ENCODE measurements at regions not wholly inside any gene's neighbourhood (a gene's known extent, or its start where the extent isn't known, plus 50 kb on each side); places are given as distances from the start of the nearest gene placed in this dataset.
A peak's percentile ranks its signal among the peaks of the same experiment; 100 is the strongest.

- TF ChIP-seq CUX1 (IDR thresholded peaks at IDR 0.05; ENCODE audit: insufficient replicate concordance, low read depth, low read length) (no peak), CREM (IDR thresholded peaks at IDR 0.05; ENCODE audit: low read depth) (no peak)
Measured at GRCh38 chr10:88026031-88026430, 162.6 kb downstream of the PTEN start (continued).

- no peak overlapping the region for H3K4me3 ChIP-seq
- H3K9ac ChIP-seq (ENCODE audit: control insufficient read depth, insufficient read depth, low read length), result no peak overlapping the region
- BruUV-seq (replicated peaks), result no TSS peak
- H3K79me2 ChIP-seq (ENCODE audit: control insufficient read depth, insufficient read depth, low read length), result no peaks in the 10 kb centered on the region
- no peaks in the 10 kb centered on the region for H3K27me3 ChIP-seq (replicated peaks in 1 of 2; ENCODE audit: control insufficient read depth in 2 of 2, insufficient read depth in 2 of 2, low read length in 1 of 2)
- peak overlapping the region; percentile 61 for H3K27ac ChIP-seq (ENCODE audit: control insufficient read depth, insufficient read depth)
- peak; percentile 75 for ATAC-seq
- DNase-seq (ENCODE audit: low read depth, low spot score), result peak; percentile 37
- ChIA-PET POLR2A (interaction anchor here (0.7 to 1.2 kb wide), 3 partner anchors 12 to 166 kb away, joined by 3 read pairs; no protein-coding TSS in a partner anchor), CTCF (interaction anchor here (0.7 kb wide), 1 partner anchor 156 kb away, joined by 3 read pairs; no protein-coding TSS in a partner anchor), SMC1A (ENCODE audit: uncharacterized antibody, unreplicated experiment) (interaction anchor here (0.8 to 2.2 kb wide), 5 partner anchors 22 to 132 kb away, joined by 3 to 9 read pairs (median 3); no protein-coding TSS in a partner anchor), RAD21 (ENCODE audit: unreplicated experiment) (interaction anchor here (1.0 to 1.4 kb wide), 3 partner anchors 38 to 162 kb away, joined by 3 to 4 read pairs (median 3); no protein-coding TSS in a partner anchor)
- peak overlapping the region; percentile 61 for H2AFZ ChIP-seq (ENCODE audit: control insufficient read depth, low read depth, low read length)
- no peaks in the 10 kb centered on the region for H3K36me3 ChIP-seq (ENCODE audit: control insufficient read depth in 2 of 2, insufficient read depth in 2 of 2, low read length in 1 of 2)
- intact Hi-C loops (cut with micrococcal nuclease; ENCODE audit: unreplicated experiment) (no loop called here), in situ Hi-C loops (cut with MboI) (no loop called here)
- H3K4me2 ChIP-seq (ENCODE audit: control insufficient read depth, insufficient read depth), result peak overlapping the region; percentile 62
- no peak for FAIRE-seq
- no peaks in the 10 kb centered on the region for H3K9me3 ChIP-seq (replicated peaks; ENCODE audit: control insufficient read depth, insufficient read depth, low read length)
- H3K4me1 ChIP-seq (ENCODE audit: control insufficient read depth, insufficient read depth, low read length), result peaks cover 22% of the 10 kb centered on the region
- 0% methylated on average over 4 of the region's 4 CpGs for WGBS (ENCODE audit: insufficient coverage, insufficient replicate concordance, low lambda C conversion rate, missing lambda C conversion rate)
- H4K20me1 ChIP-seq (ENCODE audit: control insufficient read depth, insufficient read depth), result no peaks in the 10 kb centered on the region
- TF ChIP-seq PML (IDR thresholded peaks at IDR 0.05; ENCODE audit: low read length) (0 out of 2 replicates have a peak, but pooled peaks have one; percentile 21), MTA2 (IDR thresholded peaks at IDR 0.05; ENCODE audit: low read depth) (peak; percentile 27; the same call in 1 of the 2 replicates), IKZF2 (IDR thresholded peaks at IDR 0.05) (peak; percentile 53 to 68; a peak in 2 of 4 replicates), ATF2 (IDR thresholded peaks at IDR 0.05; ENCODE audit: low read length) (peak; percentile 52), JUNB (IDR thresholded peaks at IDR 0.05) (peak; percentile 48), GATAD2B (conservative IDR thresholded peaks at IDR 0.05; ENCODE audit: low read depth) (no peak), CBX5 (IDR thresholded peaks at IDR 0.05; ENCODE audit: low read depth) (0 out of 2 replicates have a peak, but pooled peaks have one; percentile 31), EED (IDR thresholded peaks at IDR 0.05; ENCODE audit: low read depth) (peak; percentile 60; the same call in 1 of the 2 replicates), NFIC (IDR thresholded peaks at IDR 0.05; ENCODE audit: low read depth, low read length) (peak; percentile 64), SPI1 (IDR thresholded peaks at IDR 0.05; ENCODE audit: borderline replicate concordance, insufficient read depth, low read depth, low read length) (peak; percentile 78; the same call in 1 of the 2 replicates), RUNX3 (IDR thresholded peaks at IDR 0.05; ENCODE audit: low read length) (peak; percentile 45), MEF2B (IDR thresholded peaks at IDR 0.05; ENCODE audit: partially characterized antibody, poor library complexity, severe bottlenecking) (peak; percentile 37), RELB (IDR thresholded peaks at IDR 0.05; ENCODE audit: low read depth) (0 out of 2 replicates have a peak, but pooled peaks have one; percentile 15)
Measured at GRCh38 chr10:88027570-88027969, 164.1 kb downstream of the PTEN start.

All from GM12878 (cell line).